Fibroblast of peridontal ligament (primary cell): ENCODE measurements at regions not wholly inside any gene's neighbourhood (a gene's known extent, or its start where the extent isn't known, plus 50 kb on each side); places are given as distances from the start of the nearest gene placed in this dataset.

Experiments
- DNase-seq: peaks from one replicate; pipeline ENCODE4 v3.0.0-alpha.2; 2010; ENCODE audit errors: extremely low read depth

DNA sequence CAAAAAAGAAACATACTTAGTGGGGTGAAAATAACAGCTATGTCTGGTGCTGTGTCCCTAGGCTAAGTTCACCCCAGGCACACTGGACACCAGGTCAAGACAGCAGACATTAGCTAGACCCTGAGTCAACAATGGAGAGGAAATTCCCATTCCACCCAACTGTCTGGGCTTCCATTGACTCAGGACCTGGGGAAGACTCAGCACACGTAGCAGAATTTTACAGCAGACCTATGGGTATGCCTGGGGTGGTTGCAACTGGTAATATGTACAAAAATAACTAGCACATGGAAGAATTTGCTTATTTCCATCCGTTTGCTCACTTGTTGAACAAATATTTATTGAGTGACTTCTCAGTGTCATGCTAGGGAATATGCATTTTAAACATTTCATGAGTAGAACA lies 117.0 kb downstream of the GAS1 start:
- DNase-seq: no peak

DNA sequence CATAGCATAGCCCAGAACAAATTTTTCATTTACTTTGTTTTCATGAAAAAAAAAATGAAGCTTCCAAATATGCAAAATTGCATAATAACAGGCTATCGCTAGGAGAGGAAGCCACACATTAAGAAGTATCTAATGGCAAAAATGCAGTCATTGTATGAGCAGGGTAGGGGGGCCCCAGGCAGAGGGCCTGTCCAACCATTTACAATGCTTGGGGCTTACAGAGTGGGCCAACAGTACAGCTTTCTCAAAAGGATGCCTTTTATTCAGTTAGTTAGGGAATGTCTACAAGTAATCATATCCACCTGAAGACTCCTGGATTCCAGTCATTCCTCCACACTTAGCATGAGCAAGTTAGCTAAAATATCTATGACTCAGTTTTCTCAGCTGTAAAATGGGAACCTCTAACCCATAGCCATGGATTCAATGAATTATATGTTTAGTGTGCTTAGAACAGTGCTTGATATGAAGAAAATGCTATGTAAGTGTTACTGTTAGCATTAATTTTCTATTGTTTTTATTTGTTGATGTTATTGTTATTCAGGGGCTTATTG lies 117.7 kb downstream of the GAS1 start:
- DNase-seq: no peak

DNA sequence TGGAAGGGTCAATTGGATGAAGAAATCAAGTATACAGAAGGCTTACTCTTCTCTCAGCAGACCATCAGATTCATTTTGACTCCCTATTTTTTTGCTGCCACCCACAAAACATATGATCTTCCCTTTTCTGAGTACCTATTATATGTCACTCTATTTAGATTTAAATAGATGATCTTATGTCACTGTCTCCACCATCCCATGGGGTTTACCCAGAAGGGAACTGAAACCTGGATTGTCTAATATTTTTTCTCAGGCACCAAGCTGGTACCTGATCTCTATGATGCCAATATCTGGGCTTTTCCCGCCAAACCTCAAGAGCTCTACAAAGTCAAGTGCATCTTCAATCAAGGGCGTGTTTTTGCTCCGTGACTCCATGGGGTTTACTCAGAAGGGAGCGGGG lies 118.7 kb downstream of the GAS1 start:
- no peak for DNase-seq

DNA sequence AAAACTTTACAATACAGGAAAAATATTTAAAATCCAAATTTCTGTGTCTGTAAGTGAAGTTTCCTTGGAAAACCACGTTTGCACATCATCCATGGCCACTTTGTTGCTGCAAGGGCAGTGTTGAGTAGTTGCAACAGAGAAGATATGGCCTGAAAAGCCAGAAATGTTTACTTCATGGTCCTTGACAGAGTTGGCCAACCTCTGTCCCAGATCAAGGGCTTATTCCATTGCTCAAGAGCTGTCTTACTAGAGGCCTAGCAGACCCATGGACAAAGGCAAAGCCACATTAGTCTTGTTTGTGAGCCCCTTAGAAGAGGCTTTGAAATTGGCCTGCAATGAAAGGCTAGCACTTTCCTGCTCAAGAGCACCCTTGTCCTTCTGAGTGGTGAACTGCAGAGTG lies 119.4 kb downstream of the GAS1 start:
- DNase-seq: peak; percentile 45

DNA sequence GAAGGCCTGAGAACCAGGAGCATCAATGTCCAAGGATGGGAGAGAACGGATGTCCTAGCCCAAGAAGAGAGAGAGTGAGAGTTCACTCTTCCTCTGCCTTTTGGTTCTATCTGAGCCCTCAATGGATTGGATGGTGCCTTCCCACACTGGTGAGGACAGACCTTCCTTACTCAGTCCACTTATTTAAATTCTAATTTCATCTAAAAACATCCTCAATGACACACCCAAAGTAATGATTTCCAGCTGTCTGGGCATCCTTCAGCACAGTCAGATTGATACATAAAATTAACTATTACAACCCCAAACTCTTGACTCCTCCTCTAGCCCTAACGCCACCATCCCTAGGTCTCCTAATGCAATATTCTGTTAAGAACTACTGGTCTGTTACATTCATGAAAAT lies 122.0 kb downstream of the GAS1 start:
- no peak for DNase-seq

DNA sequence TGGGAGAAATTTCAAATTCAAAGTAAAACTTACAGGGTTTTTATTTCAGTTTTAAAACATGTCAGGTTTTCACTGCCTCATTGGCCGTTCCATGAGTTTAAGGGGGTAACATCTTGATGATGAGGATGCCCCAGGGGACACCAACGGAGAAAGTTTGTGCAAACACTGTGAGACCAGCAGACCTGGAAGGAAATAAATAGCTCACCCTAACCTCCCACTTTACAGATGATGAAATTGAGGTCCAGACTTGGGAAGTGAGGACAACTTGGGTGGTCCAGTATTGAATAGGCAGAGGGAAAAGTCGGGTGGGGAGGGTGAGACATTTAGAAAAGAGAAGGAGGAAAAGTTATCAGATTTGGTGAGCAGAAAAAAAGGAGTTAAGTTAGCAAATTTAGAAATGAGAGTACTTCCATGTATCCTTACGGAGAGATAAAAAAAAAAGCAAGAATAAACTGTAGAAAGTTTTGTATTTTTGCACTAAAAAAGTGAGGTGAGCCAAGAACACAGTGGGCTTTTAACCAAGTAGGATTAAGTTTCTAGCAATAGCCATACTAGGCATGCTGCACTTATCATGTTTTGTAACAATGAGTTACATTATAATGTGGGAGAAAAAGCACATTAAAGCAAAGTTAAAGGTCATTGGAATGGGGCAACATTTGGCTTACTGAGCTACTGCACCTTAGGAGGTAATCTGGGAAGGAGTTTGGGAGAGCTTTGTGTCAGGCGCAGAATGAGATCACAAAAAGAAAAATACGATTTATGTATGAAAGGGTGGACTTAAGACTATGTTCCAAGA lies 125.1 kb downstream of the GAS1 start:
- peak; percentile 54 for DNase-seq

DNA sequence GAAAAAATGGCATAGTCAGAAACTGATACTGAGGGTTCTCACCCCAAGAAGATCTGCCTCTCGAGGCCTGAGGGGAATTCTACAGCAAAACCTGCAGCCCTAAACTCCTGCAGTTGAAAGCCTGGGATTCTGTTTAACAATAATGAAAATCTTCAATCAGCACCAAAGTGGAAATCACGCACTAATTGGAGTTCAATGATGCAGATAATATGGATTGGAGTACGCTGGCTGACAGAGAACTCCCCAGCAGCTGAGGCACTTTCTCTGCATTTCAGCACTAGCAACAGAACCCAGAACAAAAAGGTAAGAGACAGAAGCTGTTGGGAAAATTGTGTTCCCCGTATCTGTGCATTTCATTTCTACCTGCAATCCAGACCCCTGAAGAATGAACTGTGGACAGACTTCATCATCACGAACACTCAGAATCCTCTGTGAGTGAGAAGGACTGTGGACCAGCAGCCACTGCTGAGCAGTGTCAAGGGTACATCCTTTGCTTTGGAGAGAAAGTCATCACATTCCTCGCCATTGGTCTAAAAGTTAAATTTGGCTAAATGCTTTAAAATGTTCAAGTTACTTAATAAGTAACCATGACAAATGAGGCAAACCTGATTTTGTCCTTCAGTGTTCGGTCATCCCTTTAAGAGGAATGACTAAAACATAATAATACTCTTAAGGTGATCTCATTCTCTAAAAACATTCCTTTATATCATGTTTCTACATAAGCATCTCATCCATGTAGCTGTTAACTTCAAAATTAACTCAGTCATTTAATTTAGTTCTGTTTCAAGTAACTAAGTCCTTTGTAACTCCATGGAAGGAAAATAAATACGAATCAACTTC lies 126.1 kb downstream of the GAS1 start:
- peak; percentile 48 for DNase-seq

DNA sequence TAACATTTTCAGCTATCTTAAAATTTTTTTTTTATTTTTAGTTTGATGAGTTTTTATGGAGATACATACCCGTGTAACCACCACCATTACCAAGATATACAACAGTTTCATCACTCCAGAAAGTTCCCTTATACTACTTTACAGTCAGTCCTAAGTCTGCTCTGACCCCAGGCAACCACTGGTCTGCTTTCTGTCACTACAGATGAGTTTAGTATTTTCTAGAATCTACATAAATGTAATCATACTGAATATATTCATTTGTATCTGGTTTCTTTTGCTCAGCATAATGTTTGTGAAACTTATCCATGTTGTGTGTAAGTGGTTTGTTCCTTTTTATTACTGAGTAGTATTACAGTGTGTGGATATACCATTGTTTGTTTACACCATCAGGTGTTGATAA lies 127.8 kb downstream of the GAS1 start:
- no peak for DNase-seq

DNA sequence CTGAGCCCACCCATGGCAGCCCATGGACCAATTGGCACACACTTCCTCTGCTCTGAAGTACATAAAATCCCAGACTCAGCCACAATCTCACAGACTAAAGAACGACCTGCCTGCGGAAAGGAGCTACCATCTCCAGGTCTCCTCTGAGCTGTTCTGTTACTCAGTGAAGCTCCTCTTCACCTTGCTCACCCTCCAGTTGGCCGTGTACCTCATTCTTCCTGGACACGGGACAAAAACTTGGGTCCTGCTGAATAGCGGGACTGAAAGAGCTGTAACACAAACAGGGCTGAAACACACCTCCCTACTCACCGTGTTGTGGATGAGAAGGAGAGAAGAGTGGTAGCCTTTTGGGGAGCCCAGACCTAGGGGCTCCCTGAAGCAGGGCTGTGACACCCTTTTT lies 128.7 kb downstream of the GAS1 start:
- DNase-seq: no peak

DNA sequence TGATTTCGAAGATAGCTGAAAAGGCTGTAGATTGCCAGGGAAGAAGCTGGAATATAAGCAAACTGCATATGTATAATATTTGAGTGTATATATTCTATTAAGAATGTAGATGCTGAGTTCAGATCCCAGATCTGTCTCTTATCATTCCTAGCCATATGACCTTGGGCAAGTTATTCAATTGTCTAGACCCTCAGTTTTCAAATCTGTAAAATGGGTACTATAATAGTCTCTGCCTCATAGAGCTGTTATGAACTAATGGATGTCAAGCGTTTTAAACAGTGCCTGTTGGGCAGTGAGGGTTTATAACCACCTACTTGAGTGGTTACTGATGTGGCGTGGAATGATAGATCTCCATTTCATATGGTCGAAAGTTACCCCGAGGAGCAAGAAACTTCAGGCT lies 130.4 kb downstream of the GAS1 start:
- no peak for DNase-seq

DNA sequence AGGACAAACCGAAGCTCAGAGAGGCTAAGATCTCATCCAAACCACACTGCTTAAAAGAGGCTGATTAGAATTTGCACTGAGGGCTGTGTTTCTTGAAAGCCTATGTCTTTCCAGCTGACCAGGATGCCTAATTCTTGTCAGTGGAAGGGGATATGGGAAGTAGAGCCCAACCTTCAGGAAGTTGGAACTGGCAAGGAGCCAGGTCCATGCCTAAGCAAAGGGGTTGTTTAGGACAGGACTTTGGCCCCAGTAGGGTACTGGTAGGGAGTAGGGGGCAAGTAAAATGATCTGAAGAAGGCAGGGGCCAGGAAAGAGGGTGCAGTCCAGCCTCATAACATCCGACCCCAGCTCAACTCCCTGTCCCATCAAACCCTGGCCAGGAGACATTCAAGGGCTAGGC lies 130.9 kb downstream of the GAS1 start:
- no peak for DNase-seq

DNA sequence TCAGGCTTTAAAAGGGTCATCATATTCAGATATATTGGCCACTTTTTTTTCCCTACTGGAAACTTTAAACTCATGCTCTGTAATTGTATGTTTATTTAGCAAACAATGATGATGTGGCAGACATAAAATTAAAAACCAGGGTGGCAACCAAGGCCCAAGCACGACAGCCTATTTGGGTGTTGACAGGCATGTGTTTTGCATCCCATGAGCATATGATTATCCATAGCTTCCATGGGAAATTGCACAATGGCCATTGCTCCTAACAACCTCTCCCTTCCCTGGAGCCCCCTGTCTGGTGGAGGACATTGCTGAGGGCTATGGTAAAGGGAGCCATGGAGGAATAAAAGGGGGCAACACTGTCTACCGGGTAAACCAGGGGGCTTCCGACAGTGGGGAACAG lies 134.7 kb downstream of the GAS1 start:
- no peak for DNase-seq

DNA sequence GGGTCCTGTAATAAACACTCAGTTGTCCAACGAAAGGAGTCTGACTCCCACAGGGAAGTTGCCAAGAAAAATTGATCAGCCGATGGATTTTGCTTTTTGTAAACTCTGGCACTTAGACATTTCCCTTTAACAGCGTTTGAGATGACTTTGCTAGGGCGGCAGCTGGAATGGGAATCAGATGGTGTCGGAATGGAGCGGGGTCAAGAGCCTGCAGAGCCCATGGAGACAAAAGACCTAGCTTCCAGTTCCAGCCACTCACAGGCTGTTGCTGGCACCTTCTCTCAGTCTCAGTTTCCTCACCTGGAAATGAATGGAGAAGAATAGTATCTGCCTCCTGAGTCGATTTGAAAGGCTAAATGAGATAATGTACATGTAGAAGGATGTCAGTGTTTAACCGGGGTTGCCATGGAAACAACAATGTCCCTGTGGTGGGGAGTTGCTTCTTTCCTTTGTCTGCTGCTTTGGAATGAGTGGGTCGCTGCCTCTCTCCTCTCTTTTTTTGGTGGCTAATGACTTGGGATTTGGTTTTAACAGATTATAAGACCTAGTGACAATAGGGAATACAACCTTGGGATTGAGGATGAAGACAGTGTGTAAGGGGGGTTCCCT lies 137.4 kb downstream of the GAS1 start:
- no peak for DNase-seq

DNA sequence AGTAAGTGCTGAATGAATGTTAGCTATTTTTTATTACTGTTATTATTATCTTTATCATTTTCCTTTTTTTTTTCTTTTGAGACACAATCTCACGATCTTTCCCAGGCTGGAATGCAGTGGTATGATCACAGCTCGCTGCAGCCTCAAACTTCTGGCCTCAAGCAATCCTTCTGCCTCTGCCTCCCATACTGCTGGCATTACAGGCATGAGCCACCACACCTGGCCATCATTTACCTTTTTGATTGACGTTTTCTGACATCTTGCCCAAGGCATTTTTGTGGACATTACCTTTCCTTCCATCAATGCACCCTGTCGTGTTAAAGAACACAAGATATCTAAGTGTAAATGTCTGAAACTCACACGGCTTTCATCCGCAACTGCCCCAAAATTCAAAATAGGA lies 138.2 kb downstream of the GAS1 start:
- DNase-seq: no peak

DNA sequence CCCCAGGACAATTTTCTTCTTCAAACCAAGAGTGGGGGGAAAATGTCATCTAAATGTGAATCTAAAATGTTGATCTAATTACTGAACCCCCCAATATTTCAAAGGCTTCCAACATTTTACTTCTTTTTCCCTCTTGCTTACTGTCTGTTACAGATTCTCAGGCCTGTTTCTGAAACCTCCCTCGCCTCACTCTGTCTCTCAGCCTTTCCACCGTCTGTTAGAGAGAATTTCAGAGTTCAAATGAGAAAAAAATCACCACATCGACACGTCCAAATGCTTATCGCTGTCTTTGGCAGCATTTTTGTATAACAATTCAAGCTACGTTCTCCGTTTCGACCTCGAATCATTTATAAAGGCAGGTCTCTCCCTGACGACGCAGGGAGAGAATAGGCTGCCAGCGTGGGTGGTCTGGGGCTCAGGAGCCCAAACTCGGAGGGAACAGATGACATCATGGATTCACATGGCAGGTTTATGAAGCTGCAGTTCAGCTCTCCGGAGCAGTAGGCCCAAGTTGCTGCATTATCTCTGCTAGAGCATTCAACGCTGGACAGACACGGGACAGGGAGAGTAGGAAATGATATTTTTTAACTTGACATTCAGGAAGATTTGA lies 139.8 kb downstream of the GAS1 start:
- no peak for DNase-seq

DNA sequence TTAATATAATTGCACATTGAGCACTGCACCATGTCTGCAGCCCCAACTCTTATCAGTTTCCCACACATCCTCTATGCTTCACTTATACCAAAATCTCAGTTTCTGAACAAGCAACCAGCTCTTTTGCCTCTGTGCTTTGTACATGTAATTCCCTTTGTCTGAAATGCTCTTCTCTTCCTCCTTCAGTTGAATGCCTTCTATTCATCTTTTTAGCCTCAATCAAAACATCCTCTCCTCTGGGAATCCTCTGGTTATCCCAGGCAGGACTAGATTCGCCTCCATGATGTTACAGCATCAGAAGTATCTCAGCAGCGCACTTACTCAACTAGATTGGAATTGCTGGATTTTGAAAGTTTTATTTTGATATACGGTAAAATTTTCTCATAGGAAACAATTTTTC lies 143.3 kb downstream of the GAS1 start:
- no peak for DNase-seq

DNA sequence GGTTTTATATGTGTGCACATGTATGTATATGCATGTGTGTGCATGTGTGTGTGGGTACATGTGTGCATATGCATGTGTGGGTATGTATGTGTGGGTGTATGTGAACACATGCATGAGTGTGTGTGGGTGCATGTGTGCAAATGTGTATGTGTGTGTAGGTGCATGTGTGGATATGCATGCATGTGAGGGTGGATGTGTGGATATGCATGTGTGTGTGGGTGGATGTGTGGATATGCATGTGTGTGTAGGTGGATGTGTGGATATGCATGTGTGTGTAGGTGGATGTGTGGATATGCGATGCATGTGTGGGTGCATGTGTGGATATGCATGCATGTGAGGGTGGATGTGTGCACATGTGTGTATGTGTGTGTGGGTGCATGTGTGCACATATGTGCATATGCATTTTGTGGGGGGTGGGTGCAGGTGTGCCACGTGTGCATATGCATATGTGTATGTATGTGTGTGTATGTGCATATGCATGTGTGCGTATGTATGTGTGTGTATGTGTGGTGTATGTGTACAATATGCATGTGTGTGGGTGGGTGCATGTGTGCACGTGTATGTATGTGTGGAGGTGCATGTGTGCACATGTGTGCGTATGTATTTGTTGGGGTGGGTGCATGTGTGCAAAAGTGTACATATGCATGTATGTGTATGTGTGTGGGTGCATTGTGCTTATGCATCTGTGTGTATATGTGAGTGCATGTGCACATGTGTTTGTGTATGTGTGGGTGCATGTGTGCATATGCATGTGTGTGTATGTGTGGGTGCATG lies 144.2 kb downstream of the GAS1 start:
- DNase-seq: no peak

DNA sequence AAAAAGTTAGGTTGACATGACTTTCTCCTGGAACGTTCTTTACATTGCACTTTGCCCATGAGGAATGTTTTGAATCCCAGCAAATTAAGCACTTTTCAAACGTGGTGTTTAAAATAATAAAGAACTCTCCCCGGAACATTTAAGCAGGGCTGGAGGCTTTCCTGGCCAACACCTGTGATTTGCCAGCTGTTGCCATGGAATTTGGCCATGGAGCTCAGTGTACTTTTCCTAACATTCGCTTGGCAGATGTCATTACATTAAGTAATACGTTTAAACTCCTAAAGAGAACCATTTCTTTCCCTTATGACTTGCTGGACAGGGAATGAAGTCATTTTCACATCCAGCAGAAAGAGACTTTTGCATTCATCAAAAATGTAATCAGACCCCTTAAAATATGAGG lies 146.1 kb downstream of the GAS1 start:
- peak; percentile 40 for DNase-seq

DNA sequence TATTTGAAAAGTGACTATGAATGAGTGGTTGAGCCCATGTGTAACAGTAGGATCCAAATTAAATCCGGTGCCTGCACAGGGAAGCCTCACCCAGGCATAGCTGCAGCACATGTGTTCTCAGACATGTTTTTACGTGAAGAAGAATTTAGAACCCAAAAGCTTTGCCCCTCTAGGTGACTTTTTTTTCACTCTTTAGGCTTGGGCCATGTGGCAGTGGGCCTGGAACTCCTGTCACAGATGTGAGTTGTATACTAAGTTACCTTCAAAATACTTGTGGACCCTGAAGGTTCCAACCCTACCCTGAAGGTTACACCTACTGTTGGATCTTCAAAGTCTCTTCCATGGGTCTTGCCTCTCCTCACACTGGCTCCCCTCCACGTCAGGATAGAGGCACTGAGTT lies 146.6 kb downstream of the GAS1 start:
- DNase-seq: no peak

DNA sequence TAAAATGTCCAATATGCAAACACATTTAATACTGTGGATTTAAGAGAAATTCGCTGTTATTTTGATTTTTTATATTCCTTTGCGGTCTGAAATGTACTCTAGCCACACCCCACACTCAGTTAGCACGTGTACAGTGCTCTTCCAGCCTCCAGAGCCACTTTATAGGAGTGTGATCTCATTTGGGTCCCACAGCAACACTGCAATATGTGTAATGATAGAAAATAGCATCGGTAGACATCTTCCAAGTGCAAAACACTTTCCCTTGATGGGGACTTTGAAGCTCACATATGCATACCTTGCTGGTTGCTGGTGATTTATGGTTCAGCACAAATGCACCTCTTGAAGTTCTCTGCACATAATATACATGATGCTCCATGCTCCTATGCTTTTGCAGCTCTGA lies 148.3 kb downstream of the GAS1 start:
- DNase-seq: no peak

DNA sequence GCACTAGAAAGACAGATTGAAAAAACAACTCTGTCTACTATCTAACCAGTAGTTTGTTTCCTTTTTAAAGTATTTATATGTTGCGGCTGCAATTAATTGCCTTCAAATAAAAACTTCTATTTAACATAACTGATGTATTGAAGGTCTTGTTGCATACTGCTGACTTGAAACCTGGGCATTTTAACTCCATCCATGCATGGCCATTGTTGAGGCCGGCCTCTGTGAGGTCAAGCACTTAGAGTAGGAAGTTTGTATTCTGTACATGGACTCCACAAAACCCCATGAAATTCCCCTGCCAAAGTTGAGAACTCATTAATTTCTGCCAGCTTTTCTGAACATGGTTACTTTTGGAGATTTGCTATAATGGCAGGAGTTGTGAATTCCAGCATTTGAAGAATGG lies 150.6 kb downstream of the GAS1 start:
- DNase-seq: no peak
